IPS-NIHi11 (cell line): ENCODE measurements at regions not wholly inside any gene's neighbourhood (a gene's known extent, or its start where the extent isn't known, plus 50 kb on each side); places are given as distances from the start of the nearest gene placed in this dataset.
"Not testable (repeated sequence)": the region's sequence is repeated elsewhere in the genome, so short reads cannot be mapped to it uniquely, and the experiment has no call there.

Experiments used
- DNase-seq: peaks from one replicate; pipeline ENCODE4 v3.0.0; 2012; ENCODE audit warnings: mixed read lengths, low spot score

- DNase-seq: no peak
Observed at GRCh38 chr6:163738725-163739407, 324.3 kb downstream of the QKI start.

- no peak for DNase-seq
Observed at GRCh38 chr6:163738304-163738703, 323.8 kb downstream of the QKI start.

- DNase-seq: no peak
Observed at GRCh38 chr6:163735076-163735475, 320.6 kb downstream of the QKI start.

GRCh38 chr6:163733061-163733460 lies 318.5 kb downstream of the QKI start:
- no peak for DNase-seq

DNA sequence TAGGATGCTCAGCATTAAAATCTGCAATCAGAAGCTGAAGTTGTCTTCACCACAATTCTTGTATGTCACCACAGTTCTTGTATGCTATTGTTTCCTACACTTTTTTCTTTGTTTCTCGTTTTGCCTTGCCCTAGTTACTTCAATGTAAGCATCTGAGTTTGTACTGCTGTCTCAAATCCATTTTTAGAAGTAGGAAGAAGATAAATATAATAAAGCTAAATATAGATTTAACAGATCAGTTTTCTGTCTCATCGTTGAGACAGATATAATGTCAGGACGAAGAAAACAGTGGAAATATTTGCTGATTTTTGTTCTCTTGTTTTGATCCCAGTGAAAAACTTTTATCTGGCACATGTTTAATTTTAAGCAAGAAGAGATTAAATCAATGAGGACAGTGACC lies 318.0 kb downstream of the QKI start:
- DNase-seq: no peak

DNA sequence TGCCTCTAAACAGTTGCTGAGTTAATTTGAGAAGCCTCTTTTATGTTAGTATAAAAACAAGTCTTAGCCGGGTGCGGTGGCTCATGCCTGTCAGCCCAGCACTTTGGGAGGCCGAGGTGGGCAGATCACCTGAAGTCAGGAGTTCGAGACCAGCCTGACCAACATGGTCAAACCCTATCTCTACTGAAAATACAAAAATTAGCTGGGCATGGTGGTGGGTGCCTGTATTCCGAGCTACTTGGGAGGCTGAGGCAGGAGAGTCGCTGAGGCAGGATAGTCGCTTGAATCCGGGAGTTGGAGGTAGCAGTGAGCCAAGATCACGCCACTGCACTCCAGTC lies 317.5 kb downstream of the QKI start:
- DNase-seq: not testable (repeated sequence)

- no peak for DNase-seq
Observed at GRCh38 chr6:163731215-163732013, 316.9 kb downstream of the QKI start.

DNA sequence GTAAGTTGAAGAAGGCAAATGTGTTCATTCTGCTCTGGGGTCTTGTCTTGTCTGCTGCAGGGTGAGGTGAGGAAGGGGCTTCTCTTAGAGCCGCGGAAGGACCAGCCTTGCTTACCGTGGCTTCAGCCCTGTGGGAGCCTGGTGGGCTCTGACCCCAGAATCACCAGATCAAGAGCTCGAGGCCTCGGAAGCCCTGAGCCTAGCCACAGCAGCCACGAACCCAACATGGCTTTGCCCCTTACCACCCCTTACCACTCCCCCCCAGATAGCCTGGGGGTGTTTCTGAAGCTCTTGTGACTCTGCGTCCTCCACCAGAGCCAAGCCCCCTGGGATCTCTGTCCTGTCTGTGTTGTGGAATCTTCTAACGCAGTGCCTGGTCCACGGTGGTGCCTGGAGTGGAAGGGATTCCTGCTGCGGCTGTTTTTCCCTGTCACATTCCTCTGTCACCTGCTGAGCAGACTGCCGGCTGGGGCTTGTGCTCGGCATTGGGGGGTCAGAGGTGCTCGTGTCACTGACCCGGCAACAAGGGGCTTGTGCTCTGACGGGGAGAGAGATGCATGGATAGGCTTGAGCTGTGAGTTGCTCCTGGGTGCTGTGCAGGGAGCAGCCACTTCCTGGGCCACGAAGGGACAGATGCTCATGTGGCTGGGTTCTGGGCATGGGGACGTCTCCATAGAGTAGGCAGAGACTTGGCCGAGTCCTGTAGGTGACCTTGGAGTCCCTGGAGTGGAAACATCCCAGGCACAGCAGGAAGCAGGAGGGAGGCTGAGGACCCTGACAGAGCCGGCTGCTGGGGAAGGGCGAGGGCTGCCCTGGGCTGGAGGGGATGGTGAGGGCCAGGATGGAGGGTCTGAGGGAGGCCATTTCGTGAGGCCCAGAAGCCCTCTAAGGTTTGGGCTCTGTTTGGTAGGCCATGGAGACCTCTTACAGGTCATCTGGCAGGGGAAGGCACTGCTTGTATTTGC lies 316.0 kb downstream of the QKI start:
- no peak for DNase-seq

DNA sequence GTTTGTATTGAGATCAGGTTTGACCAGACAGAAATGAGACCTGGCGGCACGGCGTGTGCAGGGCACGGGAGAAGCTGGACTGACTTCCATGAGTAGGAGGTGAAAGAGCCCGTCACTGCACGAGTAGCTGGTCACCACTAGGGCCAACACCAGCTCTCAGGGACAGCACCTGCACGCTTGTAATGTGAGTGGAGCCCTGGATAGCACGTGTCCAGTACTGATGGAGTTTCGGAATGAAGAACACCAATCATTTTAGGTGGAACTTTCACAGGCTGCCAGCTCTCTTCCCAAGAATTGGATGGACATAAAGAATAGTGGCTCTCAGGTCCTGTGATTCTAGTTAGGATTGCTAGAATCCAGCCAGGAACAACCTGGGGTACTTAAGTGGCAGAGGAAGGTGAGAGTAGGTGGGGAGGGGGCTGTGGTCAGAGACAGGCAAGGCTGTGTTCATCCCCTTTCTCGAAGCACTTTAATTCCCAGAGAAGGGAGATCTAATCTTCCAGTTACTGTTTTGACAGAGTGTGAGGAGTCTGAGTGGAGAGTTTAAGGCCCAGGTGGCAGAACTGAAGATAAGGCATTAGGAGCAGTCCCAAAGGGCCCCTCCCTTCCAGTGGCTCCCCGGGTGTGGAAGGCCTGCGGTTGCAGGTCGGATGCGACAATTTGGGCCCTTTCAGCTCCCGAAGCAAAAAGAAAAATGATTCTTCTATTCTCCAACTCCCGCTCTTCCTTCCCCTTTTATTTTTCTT lies 314.8 kb downstream of the QKI start:
- DNase-seq: no peak

DNA sequence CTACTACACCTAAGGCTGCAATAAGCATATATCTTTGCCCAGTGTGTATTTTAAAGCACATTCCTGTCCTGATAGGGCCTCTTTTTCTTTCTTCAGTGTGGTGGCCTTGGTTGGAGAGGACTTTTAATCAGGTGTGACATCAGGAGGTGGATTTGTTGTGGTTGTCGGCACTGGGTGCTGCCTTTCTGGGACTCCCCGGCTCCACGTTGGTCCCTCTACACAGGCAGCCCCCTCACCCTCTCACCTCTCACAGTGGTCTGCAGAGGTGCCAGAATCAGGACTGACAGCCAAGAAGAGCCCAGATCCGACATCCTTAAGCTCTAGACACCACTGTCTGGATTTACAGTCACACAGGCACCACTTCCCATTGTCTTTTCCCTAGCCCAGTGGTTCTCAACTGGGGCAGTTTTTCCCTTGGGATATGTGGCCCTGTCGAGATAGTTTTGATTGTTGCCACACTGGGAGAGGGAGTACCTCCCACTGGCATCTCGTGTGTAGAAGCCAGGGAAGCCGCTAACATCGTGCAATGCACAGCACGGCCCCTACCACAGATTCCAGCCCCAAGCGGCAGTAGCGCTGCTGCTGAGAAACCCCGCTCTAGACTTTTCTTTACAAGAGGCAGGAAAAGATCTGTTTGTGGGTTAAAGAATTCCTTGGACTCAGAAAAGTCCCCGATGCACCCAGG lies 314.1 kb downstream of the QKI start:
- no peak for DNase-seq

- no peak for DNase-seq
Observed at GRCh38 chr6:163726037-163726695, 311.6 kb downstream of the QKI start.

- no peak for DNase-seq
Observed at GRCh38 chr6:163725008-163725941, 310.8 kb downstream of the QKI start.

DNA sequence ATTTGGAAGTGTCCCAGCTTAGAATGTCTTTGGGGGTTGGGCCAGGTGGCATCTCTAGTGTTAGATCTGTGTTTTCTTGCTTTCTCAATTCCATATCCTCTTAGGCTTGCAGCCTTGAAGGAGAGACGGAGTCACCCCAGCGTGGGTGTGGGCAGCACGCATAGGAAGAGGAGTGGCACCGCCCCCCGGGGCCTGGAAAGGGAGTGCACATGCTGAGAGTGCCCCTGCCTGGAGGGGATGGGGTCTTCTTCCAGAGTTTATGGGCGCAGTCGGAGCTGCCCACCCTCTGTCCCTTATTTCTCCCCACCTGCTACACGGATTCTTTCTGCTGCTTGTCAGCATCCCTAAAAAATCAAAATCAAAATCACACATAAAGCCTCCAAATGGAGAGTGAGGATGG lies 309.7 kb downstream of the QKI start:
- DNase-seq: no peak

- DNase-seq: no peak
Observed at GRCh38 chr6:163723759-163724158, 309.2 kb downstream of the QKI start.

- DNase-seq: no peak
Observed at GRCh38 chr6:163721922-163722692, 307.6 kb downstream of the QKI start.

DNA sequence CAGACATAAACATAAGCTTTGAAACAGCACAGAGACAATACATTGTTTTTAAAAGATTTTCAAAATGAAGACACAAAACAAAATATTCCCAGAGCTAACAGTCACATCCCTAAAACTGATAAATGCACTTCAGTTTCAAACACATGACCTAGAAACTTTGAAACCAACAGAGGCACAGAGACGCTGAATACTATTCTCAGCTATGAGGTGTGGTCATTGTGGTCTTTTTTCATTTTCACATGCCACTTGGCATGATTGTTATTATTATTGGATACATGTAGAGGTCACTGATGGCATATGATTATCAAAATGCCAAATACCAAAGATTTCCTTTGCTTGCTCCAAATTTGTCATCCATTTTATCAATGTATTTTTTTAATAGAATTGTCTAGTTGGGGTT lies 306.9 kb downstream of the QKI start:
- DNase-seq: no peak

DNA sequence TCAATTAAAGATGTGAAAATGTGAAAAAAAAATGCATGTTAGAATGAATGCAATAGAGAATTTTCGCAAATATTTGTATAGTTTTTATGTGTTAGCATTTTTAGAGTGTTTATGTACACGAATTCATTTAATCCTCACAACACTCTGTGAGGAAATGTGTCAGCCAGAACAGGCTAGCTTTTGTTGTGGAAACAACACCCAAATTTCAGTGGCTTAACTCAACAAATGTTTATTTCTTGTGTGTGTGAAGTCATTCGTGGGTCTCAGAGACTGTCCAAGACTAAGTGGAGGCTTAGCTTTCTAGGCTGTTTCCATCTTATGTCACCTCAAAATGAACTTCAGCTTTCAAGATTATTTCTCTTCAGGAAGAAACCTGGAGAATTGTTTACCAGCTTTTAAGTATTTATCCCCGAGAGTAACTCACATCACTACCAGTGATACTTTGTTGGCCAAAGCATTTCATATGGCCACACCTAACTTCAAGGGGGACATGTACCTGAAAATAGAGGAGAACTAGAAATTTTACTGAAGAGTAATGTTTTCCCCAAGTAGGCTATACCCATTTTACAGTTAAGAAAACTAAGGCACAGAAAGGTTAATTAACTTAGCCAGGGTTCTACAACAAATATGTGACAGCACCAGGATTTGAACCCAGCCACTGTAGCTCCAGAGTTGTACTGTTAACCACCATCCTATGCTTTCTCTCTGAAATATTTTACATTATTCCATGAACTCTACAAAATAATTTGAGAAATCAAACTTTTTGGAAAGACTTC lies 306.1 kb downstream of the QKI start:
- no peak for DNase-seq

DNA sequence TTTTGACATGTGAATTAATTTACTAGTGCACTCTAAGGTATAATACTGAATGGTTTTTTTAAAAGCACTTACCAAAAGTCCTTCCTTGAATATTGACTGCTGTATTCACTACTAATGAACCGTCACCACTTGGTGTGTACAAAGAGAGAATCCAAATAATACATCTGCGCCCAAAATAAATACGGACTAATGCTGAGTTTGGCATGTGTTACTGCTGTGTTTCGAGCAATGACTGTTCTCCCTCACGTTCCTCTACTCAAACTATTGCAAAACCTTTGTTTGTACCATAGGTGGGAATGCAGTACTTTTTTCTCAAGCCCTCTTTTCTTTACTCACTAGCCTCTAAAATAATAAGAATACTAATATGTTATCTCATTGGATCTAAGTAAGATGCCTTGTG lies 305.5 kb downstream of the QKI start:
- DNase-seq: no peak
